IMR-90 (cell line): ENCODE measurements at regions not wholly inside any gene's neighbourhood (a gene's known extent, or its start where the extent isn't known, plus 50 kb on each side); places are given as distances from the start of the nearest gene placed in this dataset.

Experiments used
- BHLHE40 ChIP-seq: fragments of 150-350 bp; IDR thresholded peaks from 2 replicates; pipeline ENCODE4 v1.6.1; 2016; ENCODE audit warnings: mild to moderate bottlenecking, low read depth, low read length
- POLR2A ChIP-seq: IDR thresholded peaks from 2 replicates; pipeline ENCODE4 v1.6.1; 2012; ENCODE audit warnings: mild to moderate bottlenecking, low read depth, low read length
- RAD21 ChIP-seq: IDR thresholded peaks from 2 replicates; pipeline ENCODE4 v1.6.1; 2012; ENCODE audit warnings: low read length, improper control_type of control experiment
- RCOR1 ChIP-seq: IDR thresholded peaks from 2 replicates; pipeline ENCODE4 v1.6.1; 2012; ENCODE audit warnings: mild to moderate bottlenecking, low read length, improper control_type of control experiment; ENCODE audit not compliant: insufficient replicate concordance
- RFX5 ChIP-seq: IDR thresholded peaks from 2 replicates; pipeline ENCODE4 v1.8.0; 2012; ENCODE audit warnings: low read depth, mild to moderate bottlenecking, low read length, moderate library complexity
- SMC3 ChIP-seq: fragments of 150-350 bp; IDR thresholded peaks from 2 replicates; pipeline ENCODE4 v1.6.1; 2016; ENCODE audit warnings: low read depth, mild to moderate bottlenecking, antibody characterized with exemption, low read length, moderate library complexity
- TF ChIP-seq, protein P1 (sequence below): conservative IDR thresholded peaks from 2 replicates; pipeline ENCODE4 v1.5.1; 2012; ENCODE audit warnings: mild to moderate bottlenecking, low read depth, low read length, improper control_type of control experiment
- TF ChIP-seq, protein P2 (sequence below): fragments of 150-350 bp; IDR thresholded peaks from 2 replicates; pipeline ENCODE4 v1.6.1; 2017; ENCODE audit warnings: mild to moderate bottlenecking, antibody characterized with exemption, low read length, low read depth

DNA sequence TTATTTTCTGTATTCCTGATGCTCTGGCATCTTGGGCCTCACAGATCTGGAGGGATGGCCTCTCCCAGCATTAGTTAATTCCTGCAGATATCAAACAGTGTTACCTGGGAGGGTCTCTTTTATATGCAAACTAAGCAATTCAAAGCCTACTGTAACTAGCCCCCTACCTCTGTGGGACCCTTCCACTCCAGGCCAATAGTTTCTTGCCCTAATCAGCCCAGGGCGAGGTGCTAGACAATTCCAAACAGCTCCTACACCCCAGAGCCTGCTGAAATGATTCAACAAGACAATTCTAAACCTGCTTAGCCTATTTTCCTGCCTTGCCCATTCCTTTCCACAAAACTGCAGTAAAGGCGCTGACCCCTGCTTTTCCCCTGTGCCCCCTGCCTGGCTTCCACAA lies 106.6 kb upstream of the IGSF10 start:
- TF ChIP-seq, protein P1, sequence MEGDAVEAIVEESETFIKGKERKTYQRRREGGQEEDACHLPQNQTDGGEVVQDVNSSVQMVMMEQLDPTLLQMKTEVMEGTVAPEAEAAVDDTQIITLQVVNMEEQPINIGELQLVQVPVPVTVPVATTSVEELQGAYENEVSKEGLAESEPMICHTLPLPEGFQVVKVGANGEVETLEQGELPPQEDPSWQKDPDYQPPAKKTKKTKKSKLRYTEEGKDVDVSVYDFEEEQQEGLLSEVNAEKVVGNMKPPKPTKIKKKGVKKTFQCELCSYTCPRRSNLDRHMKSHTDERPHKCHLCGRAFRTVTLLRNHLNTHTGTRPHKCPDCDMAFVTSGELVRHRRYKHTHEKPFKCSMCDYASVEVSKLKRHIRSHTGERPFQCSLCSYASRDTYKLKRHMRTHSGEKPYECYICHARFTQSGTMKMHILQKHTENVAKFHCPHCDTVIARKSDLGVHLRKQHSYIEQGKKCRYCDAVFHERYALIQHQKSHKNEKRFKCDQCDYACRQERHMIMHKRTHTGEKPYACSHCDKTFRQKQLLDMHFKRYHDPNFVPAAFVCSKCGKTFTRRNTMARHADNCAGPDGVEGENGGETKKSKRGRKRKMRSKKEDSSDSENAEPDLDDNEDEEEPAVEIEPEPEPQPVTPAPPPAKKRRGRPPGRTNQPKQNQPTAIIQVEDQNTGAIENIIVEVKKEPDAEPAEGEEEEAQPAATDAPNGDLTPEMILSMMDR, result no peak
- TF ChIP-seq, protein P2, sequence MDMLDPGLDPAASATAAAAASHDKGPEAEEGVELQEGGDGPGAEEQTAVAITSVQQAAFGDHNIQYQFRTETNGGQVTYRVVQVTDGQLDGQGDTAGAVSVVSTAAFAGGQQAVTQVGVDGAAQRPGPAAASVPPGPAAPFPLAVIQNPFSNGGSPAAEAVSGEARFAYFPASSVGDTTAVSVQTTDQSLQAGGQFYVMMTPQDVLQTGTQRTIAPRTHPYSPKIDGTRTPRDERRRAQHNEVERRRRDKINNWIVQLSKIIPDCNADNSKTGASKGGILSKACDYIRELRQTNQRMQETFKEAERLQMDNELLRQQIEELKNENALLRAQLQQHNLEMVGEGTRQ, result no peak
- no peak for TF ChIP-seq BHLHE40
- no peak for TF ChIP-seq RFX5
- TF ChIP-seq POLR2A, result no peak
- no peak for TF ChIP-seq SMC3
- TF ChIP-seq RCOR1, result no peak
- no peak for TF ChIP-seq RAD21
